ENCODE measurements at regions not wholly inside any gene's neighbourhood (a gene's known extent, or its start where the extent isn't known, plus 50 kb on each side); places are given as distances from the start of the nearest gene placed in this dataset.
"Not testable (repeated sequence)": the region's sequence is repeated elsewhere in the genome, so short reads cannot be mapped to it uniquely, and the experiment has no call there.

- no peak for DNase-seq
Observed at GRCh38 chr3:188002626-188003138, 151.3 kb upstream of the LPP start.

- DNase-seq = peak in 1 of 2 experiments; percentile 29
Observed at GRCh38 chr3:188003188-188004171, 150.5 kb upstream of the LPP start.

DNA sequence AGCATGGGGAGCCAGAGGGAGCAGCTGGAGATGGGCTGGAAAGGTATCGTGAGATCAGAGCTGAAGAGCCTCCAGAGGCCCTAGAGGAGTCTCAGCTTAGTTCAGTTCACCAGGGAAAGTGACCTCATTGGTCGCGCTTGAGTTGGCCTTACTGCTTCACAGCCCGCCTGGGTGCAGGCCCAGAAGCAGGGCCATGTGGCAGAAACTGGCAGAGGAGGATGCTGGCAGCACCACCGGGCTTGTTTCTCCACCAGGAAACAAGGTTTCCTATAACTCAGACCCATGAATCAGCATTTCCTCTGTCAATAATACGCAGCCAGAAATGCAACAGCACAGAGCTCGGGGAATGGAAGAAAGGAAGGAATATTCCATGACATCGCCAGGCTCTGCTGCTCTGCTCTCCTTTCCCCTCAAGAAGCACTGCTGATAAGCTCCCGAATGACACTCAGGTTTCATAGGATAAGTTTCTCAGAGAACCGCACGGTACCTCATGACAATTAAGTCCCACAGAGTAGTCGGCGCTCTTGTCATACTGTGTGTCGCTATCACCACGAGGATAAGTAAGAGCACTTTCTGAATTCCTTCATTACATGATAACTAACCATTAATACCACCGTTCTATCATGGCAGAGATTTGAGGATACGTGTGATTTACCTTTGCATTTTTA, 147.1 kb upstream of the LPP start:
- DNase-seq = peak; percentile 90 to 95

DNA sequence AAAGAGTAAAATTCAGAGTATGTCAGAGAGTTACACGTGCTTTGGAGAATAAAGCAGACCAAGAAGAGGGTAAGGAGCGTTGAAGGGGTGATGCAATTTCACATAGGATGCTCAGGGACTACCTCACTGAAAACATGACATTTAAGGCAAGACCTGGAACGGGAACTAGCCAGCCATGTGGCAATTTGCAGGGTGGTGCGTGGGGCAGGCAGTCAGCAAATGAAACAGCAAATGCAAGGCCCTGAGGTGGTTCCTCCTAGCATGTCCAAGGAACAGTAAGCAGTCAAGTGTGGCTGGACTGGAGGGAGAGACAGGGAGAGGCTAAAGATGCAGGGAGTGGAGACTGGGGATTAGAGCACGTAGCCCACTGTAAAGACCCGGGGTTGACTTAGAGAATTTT, 146.1 kb upstream of the LPP start:
- DNase-seq = no peak

DNA sequence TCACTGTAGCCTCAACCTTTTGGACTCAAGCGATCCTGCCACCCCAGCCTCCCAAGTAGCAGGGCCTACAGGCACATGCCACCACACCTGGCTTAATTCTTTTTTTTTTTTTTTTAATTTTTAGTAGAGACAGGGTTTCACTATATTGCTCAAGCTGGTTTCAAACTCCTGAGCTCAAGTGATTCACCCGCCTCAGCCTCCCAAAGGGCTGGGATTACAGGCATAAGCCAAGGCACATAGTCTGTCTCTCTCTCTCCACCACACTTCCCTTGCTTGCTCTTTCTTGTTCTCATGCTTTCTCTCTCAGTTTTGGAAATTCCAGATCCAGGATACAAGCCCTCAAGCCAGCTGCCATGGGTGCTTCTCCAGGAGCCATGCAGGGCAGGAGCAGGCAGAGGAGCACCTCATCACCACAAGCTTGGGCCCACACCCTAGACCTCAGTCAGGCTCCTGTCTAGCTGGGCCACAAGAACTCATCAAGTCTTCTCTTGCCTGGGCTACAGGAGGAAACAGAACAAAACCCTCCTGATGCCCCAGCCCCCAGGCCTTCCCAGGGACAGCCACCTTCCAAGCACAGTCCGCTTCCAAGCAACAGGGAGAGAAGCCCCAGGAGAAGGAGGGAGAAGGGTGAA, 145.3 kb upstream of the LPP start:
- no peak for DNase-seq

GRCh38 chr3:188010478-188010877, 143.5 kb upstream of the LPP start:
- no peak for DNase-seq

DNA sequence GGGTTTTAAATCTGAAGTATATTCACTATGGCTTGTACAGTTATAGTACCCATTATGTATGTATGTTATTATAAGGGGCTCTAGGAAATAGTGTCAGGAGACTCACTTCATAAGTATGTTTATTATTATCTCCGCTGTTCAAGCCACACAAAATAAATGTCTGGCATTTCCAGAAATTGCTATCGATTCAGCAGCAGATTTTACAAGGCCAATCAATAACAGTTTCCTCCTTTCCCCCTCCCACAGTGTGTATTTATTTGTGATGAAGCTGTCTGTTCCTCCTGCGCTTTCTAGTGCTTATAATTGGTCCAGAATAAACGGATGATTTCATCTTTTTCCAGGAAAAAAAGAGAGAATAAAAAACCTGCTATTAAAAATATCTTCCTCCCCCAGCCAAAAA, 134.2 kb upstream of the LPP start:
- DNase-seq = no peak

- DNase-seq = no peak
Observed at GRCh38 chr3:188021041-188021440, 132.9 kb upstream of the LPP start.

- DNase-seq = no peak
Observed at GRCh38 chr3:188021502-188022040, 132.4 kb upstream of the LPP start.

- DNase-seq = not testable (repeated sequence)
Observed at GRCh38 chr3:188022902-188023301, 131.1 kb upstream of the LPP start.

DNA sequence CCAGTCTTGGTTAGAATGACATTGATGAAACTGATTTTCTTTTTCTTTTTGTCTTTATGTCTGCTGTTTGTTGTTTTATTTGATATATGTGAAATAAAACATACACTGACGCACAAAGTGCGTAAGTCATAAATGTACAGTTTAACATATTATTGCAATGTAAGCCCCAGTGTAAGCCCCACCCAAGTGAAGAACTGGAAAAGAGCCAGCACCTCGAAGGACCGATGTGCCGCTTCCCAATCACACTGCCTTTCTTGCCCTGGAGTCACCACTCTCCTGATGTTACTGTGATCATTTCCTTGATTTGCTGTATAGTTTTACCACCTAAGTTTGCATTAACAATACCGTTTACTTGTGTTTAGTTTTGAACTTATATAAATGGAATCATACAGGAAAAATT, 128.4 kb upstream of the LPP start:
- DNase-seq = no peak

GRCh38 chr3:188026191-188026968, 127.6 kb upstream of the LPP start:
- no peak for DNase-seq

DNA sequence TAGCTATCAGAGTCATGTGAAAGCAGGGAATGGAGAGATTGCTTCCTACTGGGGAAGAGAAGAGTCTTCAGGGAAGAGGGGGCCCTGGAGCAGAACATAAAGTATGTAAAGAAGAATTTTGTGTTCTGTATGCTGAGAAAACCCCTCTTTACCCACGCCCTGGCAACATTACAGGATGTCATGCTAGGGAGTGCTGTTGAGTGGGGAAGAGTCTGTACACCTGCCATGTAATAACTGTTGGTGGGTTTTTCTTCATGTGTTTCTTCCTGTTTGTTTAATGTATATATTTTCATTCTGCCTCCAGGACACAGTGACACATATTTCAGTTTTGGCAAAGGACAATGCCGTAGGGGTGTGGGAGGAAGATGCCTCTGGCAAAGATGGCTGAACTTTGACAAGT, 122.8 kb upstream of the LPP start:
- no peak for DNase-seq

DNA sequence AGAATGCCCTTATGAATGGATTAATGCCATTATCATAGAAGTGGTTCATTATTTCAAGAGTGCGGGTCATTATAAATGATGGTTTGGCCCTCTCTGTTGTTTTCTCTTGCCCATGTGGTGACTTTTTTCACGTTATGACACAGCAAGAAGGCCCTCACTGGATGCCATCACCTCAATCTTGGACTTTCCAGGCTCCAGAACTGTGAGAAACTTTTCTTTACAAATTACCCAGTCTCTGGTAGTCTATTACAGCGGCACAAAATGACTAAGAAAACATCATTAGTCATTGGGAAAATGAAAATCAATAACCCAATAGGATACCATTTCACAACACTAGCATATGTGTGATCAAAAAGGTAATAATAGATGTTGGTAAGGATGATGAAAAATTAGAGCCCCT, 119.0 kb upstream of the LPP start:
- no peak for DNase-seq

DNA sequence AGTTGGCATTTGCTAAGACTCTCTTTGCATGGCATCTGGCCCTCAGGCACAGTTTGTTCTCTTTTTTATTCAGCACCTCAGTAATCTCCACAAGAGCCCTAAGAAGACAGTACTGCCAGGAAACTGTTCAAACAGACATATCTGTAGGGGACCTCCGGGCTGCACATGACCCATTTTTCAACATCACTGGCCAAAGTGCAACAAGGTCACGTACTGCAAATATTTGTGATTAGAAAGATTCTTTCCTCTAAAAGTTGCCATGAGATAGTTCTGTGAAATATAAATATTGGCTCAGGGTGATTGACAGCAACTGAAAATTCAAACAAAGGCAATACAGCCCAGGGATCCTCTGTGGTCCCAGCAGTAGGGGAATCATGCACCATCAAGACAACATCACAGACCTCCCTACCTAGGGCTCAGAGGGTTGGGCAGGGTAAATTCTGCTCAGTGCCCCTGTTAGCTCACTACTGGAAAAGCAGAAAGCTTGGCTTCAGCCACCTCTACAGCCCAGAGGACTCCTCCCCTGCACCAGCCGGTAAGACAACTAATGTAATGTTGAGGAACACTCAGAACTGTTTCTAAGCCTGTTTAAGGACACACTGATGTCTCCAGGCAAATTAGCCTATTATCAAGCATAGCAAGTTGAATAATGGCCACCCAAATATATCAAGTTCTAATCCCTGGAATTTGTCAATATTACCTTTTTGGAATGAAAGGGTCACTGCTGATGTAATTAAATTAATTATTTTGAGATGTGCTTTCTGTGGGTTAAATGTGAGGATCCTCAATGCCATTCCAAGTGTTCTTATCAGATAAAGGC, 117.4 kb upstream of the LPP start:
- peak in 1 of 2 experiments; percentile 15 for DNase-seq

GRCh38 chr3:188037195-188037718, 116.7 kb upstream of the LPP start:
- peak in 1 of 2 experiments; percentile 16 for DNase-seq

DNA sequence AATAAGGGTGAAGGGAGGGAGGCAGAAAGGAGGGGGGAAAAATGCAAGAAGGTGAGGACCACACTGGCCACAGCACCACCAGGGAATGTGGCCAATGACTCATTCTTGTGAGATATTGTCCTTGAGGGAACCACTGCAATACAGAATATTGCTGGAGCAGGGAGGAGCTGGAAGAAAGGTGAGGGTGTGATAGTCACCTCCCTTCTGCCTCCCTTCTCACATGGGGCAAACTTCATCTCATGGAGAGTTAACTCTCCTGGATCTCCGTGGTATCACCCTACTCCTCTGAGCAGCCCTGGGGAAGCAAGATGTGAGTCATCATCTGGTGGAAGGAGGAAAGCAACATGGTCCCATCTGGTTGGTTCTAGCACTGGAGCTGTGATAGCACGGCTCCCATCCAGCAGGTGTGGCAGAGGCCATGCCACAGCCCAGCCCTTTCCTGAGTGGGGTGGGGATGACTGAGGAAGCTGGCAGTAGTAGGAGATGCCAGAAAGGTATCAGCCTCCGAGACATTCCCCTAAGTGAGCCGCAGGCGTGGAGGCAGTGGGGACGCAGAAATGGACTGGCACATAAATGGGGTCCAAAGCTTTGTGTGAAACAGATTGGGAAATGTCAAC, 115.9 kb upstream of the LPP start:
- DNase-seq = no peak

GRCh38 chr3:188041193-188041592, 112.8 kb upstream of the LPP start:
- no peak for DNase-seq

- no peak for DNase-seq
Observed at GRCh38 chr3:188041895-188042294, 112.1 kb upstream of the LPP start.

DNA sequence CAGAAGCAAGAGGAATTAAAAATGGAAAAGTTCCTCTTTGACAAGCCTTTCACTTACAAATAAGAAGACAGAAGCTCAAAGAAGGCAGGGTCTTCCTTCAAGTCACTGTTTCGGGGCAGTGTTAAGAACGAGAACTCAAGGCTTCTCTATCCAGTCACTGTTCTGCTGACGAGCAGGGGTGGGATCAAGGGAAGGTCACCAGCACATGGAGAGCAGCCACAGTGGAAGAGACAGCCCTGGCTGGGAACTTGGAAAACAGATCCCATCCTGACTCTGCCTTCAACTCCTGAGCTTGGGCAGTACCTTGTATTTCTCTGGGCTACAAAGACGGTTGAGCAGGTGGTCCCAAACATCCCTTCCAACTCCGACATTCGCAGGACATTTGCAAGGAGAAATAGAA, 111.5 kb upstream of the LPP start:
- DNase-seq = no peak

DNA sequence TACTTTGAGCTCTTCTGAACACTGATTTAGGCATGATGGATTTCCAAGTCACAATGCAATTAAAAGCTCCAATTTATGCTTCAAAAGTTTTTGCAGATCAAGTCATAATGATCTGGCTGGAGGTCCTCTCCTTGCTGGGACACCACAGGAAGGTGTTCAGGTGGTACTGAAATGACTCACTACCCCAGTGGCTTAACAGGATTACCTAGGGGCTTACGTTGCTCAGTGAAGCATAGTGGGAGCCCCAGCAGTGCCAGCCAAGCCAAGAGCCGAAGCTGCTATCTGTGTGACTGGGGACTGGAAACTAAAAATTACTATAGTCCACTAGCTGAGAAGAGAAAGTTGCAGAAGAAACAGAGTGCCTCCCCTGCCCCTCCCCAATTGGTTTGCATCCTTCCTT, 110.1 kb upstream of the LPP start:
- no peak for DNase-seq

Measured in cerebellar nuclear complex (tissue), 1 donor.